Endothelial cell of umbilical vein (primary cell): ENCODE measurements at regions not wholly inside any gene's neighbourhood (a gene's known extent, or its start where the extent isn't known, plus 50 kb on each side); places are given as distances from the start of the nearest gene placed in this dataset.

ENCODE experiments used
- BruUV-seq: library from RNA; stranded (reverse); fragments of 400-500 nt; replicated peaks from 2 replicates; lab custom pipeline; 2021; lab: Mats Ljungman, UMichigan
- CTCF ChIA-PET: fragments of 300-600, 350-600 bp; sonication (Branson Sonifier 250); formaldehyde crosslinking; loops from one replicate; lab custom pipeline; 2021; ENCODE audit warnings: antibody characterized with exemption, inconsistent platforms; lab: Charles Lee
- POLR2A ChIA-PET: fragments of 300-600, 350-600 bp; sonication (Branson Sonifier 250); formaldehyde crosslinking; loops from one replicate; lab custom pipeline; 2021; ENCODE audit warnings: antibody characterized with exemption, inconsistent platforms; lab: Charles Lee
- DNase-seq: peaks from one replicate; pipeline ENCODE4 v3.0.0-alpha.2; 2011; ENCODE audit warnings: low read depth, low spot score
- FAIRE-seq: peaks from 2 replicates; lab custom pipeline; 2011; peaks lifted over from hg19 to GRCh38; lab: Jason Lieb, UNC
- H2AFZ ChIP-seq: 2 replicates; pipeline ENCODE4 v1.6.0; 2012; ENCODE audit warnings: low read depth, low read length, control low read depth, inconsistent platforms
- H3K27ac ChIP-seq: 2 replicates; pipeline ENCODE4 v1.5.1; 2011; ENCODE audit warnings: low read depth, mild to moderate bottlenecking, control low read depth, low read length, moderate library complexity; ENCODE audit not compliant: insufficient read depth
- H3K27me3 ChIP-seq, 2 experiments: 2 replicates each; pipeline versions ENCODE4 v1.6.0 to v1.6.1; 2011; ENCODE audit warnings: low read length in 2 of 2, mixed read lengths in 1 of 2; ENCODE audit not compliant: control insufficient read depth in 2 of 2, insufficient read depth in 2 of 2
- H3K36me3 ChIP-seq, 2 experiments: 2 replicates in 1 of 2; 3 replicates in 1 of 2; pipeline ENCODE4 v1.5.1; 2011; ENCODE audit warnings: low read length in 2 of 2, mild to moderate bottlenecking in 1 of 2, moderate library complexity in 1 of 2; ENCODE audit not compliant: control insufficient read depth in 2 of 2, insufficient read depth in 2 of 2; ENCODE audit errors: extremely low read depth in 1 of 2
- H3K4me1 ChIP-seq: 3 replicates; pipeline ENCODE4 v1.5.1; 2011; ENCODE audit warnings: mild to moderate bottlenecking, low read length; ENCODE audit not compliant: control insufficient read depth, insufficient read depth; ENCODE audit errors: extremely low read depth
- H3K4me2 ChIP-seq: 2 replicates; pipeline ENCODE4 v1.6.1; 2011; ENCODE audit warnings: low read length, control low read depth, mixed read lengths; ENCODE audit not compliant: insufficient read depth
- H3K4me3 ChIP-seq, 3 experiments: fragments of 200-600 bp in 1 of 3; sonication (generic), shearing (Covaris generic) in 1 of 3; replicated peaks in 1 of 3; 2 replicates each; pipeline ENCODE4 v1.5.1; 2011 to 2016; ENCODE audit warnings: control low read depth in 3 of 3, low read length in 3 of 3, mild to moderate bottlenecking in 2 of 3, inconsistent platforms in 1 of 3, low read depth in 1 of 3, moderate library complexity in 1 of 3; ENCODE audit not compliant: insufficient read depth in 1 of 3
- H3K79me2 ChIP-seq: 2 replicates; pipeline ENCODE4 v1.6.0; 2012; ENCODE audit warnings: low read length, inconsistent platforms; ENCODE audit not compliant: control insufficient read depth, insufficient read depth
- H3K9ac ChIP-seq: replicated peaks from 2 replicates; pipeline ENCODE3; 2011; ENCODE audit warnings: low read length, control low read depth; ENCODE audit not compliant: insufficient read depth; ENCODE audit errors: extremely low read depth
- H3K9me1 ChIP-seq: replicated peaks from 3 replicates; pipeline ENCODE4 v1.6.0; 2011; ENCODE audit warnings: mild to moderate bottlenecking, low read length; ENCODE audit not compliant: control insufficient read depth, insufficient read depth; ENCODE audit errors: extremely low read depth
- H3K9me3 ChIP-seq: replicated peaks from 2 replicates; pipeline ENCODE4 v1.5.1; 2012; ENCODE audit warnings: low read length, inconsistent platforms; ENCODE audit not compliant: control insufficient read depth, insufficient read depth
- H4K20me1 ChIP-seq: replicated peaks from 2 replicates; pipeline ENCODE3; 2011; ENCODE audit warnings: mild to moderate bottlenecking, low read length; ENCODE audit not compliant: control insufficient read depth, insufficient read depth; ENCODE audit errors: extremely low read depth
- CTCF ChIP-seq, 2 donors: IDR thresholded peaks; 1 replicate in 1 of 2; 2 replicates in 1 of 2; pipeline ENCODE4 v1.5.1; 2011; ENCODE audit warnings: low read length in 2 of 2, mild to moderate bottlenecking in 2 of 2, moderate library complexity in 2 of 2, control low read depth in 1 of 2, inconsistent platforms in 1 of 2, low read depth in 1 of 2; ENCODE audit not compliant: insufficient read depth in 1 of 2; ENCODE audit errors: extremely low read depth in 1 of 2
- EZH2 ChIP-seq: IDR thresholded peaks from 2 replicates; pipeline ENCODE4 v1.6.1; 2012; ENCODE audit warnings: borderline replicate concordance, low read depth, mild to moderate bottlenecking, moderate library complexity, low read length, inconsistent platforms; ENCODE audit not compliant: severe bottlenecking
- FOS ChIP-seq: IDR thresholded peaks from 2 replicates; pipeline ENCODE4 v1.6.1; 2011; ENCODE audit warnings: mild to moderate bottlenecking, low read length, moderate library complexity, borderline replicate concordance; ENCODE audit not compliant: insufficient read depth
- GATA2 ChIP-seq: IDR thresholded peaks from 2 replicates; pipeline ENCODE4 v1.7.0; 2011; ENCODE audit warnings: low read depth, mild to moderate bottlenecking, moderate library complexity, mixed read lengths, low read length; ENCODE audit not compliant: insufficient read length, insufficient read depth
- JUN ChIP-seq: IDR thresholded peaks from 2 replicates; pipeline ENCODE4 v1.6.1; 2011; ENCODE audit warnings: borderline replicate concordance, low read depth; ENCODE audit not compliant: insufficient read length, insufficient read depth
- MAX ChIP-seq: IDR thresholded peaks from 2 replicates; pipeline ENCODE4 v1.6.1; 2011; ENCODE audit not compliant: insufficient read depth, insufficient read length
- MYC ChIP-seq: IDR thresholded peaks from one replicate; pipeline ENCODE4 v1.6.1; 2011; ENCODE audit warnings: mild to moderate bottlenecking, low read depth, low read length
- POLR2A ChIP-seq: IDR thresholded peaks from 2 replicates; pipeline ENCODE4 v1.6.1; 2012; ENCODE audit warnings: low read depth, mild to moderate bottlenecking, control low read depth, low read length
- POLR2AphosphoS5 ChIP-seq: IDR thresholded peaks from 2 replicates; pipeline ENCODE4 v1.6.1; 2012; ENCODE audit warnings: low read depth, mild to moderate bottlenecking, control low read depth, low read length, moderate library complexity; ENCODE audit not compliant: insufficient read depth
- dilution Hi-C: fragments of 300-500 bp; cut with MboI; formaldehyde crosslinking; loops from one replicate; pipeline ENCODE4 v1.15.0; 2019; ENCODE audit warnings: low sequenced_read_pairs; ENCODE audit not compliant: extremely low pct_ligation_motif_present
- intact Hi-C: fragments of 100-400 bp; cut with micrococcal nuclease; formaldehyde crosslinking; loops from one replicate; pipeline ENCODE4 v1.10.0; 2022

GRCh38 chr18:75679331-75679730 is 251.8 kb upstream of the SMIM21 start:
- H4K20me1 ChIP-seq = no peaks in the 10 kb centered on the region
- no peak overlapping the region for H3K27ac ChIP-seq
- ChIA-PET POLR2A (no interaction called here), CTCF (no interaction called here)
- TF ChIP-seq MAX = no peak
- TF ChIP-seq CTCF (IDR thresholded peaks at IDR 0.05; ENCODE audit: extremely low read depth in 1 of 2, insufficient read depth in 1 of 2, low read depth in 1 of 2, low read length in 2 of 2) = no peak
- no peak for TF ChIP-seq MYC
- no peak for TF ChIP-seq GATA2
- TF ChIP-seq POLR2A = no peak
- no peak for TF ChIP-seq EZH2
- TF ChIP-seq POLR2AphosphoS5 = no peak
- TF ChIP-seq FOS = no peak
- no peak for TF ChIP-seq JUN
- FAIRE-seq (no peak), DNase-seq (no peak)
- no peak overlapping the region for H3K9ac ChIP-seq
- no peaks in the 10 kb centered on the region for H3K36me3 ChIP-seq
- H3K4me3 ChIP-seq = no peak overlapping the region
- no peaks in the 10 kb centered on the region for H3K9me1 ChIP-seq
- BruUV-seq = no TSS peak
- intact Hi-C loops = no loop called here
- no peaks in the 10 kb centered on the region for H3K79me2 ChIP-seq
- peaks cover 2% of the 10 kb centered on the region for H3K9me3 ChIP-seq
- dilution Hi-C loops = no loop called here
- no peak overlapping the region for H2AFZ ChIP-seq
- H3K27me3 ChIP-seq = no peaks in the 10 kb centered on the region
- no peaks in the 10 kb centered on the region for H3K4me1 ChIP-seq
- H3K4me2 ChIP-seq = no peak overlapping the region
